HFFc6 (cell line): ENCODE measurements at regions not wholly inside any gene's neighbourhood (a gene's known extent, or its start where the extent isn't known, plus 50 kb on each side); places are given as distances from the start of the nearest gene placed in this dataset.

Experiments used
- DNase-seq: peaks from one replicate; pipeline ENCODE4 v3.0.0-alpha.2; 2018
- H3K27ac Mint-ChIP-seq: 2 replicates; pipeline ENCODE4 v1.8.0; 2020; ENCODE audit warnings: mild to moderate bottlenecking, mixed read lengths
- H3K27me3 Mint-ChIP-seq: 2 replicates; pipeline ENCODE4 v1.8.0; 2021; ENCODE audit warnings: mild to moderate bottlenecking, moderate library complexity, mixed read lengths; ENCODE audit not compliant: insufficient read depth
- H3K36me3 Mint-ChIP-seq: 2 replicates; pipeline ENCODE4 v1.8.0; 2021; ENCODE audit warnings: low read depth, mixed read lengths
- H3K4me1 Mint-ChIP-seq: 2 replicates; pipeline ENCODE4 v1.8.0; 2020; ENCODE audit warnings: low read depth, mixed read lengths
- H3K4me3 Mint-ChIP-seq: 2 replicates; pipeline ENCODE4 v1.8.0; 2020; ENCODE audit warnings: mild to moderate bottlenecking, moderate library complexity, mixed read lengths
- H3K9me3 Mint-ChIP-seq: 2 replicates; pipeline ENCODE4 v1.8.0; 2020; ENCODE audit warnings: mild to moderate bottlenecking, mixed read lengths
- TF ChIP-seq, protein P1 (sequence below): fragments of 200-600 bp; sonication (generic); IDR thresholded peaks from 2 replicates; pipeline ENCODE4 v1.5.0; 2021; ENCODE audit warnings: antibody characterized with exemption, mild to moderate bottlenecking

DNA sequence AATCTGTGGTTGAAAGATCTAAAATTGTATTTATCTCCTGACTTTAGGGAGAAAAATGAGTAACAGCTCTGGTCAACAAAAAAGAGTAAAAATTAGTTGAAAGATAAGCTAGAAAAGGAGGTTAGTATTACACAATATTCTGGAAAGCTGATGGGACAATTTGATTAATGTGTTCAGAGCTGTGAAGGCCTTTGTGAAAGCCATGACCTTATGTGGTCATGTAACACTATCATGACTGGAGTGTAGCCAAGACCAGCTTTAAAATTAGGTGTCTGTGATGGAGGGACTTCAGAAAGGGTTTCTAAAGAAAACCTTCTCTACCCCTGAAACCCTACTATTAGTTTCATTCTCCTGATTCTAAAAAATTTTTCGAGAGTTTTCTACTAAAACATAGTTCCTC lies 127.2 kb downstream of the NFKBIZ start:
- Mint-ChIP-seq H3K36me3 (no peaks in the 10 kb centered on the region), H3K27ac (no peak overlapping the region), H3K4me3 (no peak overlapping the region), H3K27me3 (no peaks in the 10 kb centered on the region; the same call in 1 of the 2 replicates), H3K4me1 (peaks cover 9% of the 10 kb centered on the region), H3K9me3 (no peaks in the 10 kb centered on the region)
- TF ChIP-seq, protein P1, sequence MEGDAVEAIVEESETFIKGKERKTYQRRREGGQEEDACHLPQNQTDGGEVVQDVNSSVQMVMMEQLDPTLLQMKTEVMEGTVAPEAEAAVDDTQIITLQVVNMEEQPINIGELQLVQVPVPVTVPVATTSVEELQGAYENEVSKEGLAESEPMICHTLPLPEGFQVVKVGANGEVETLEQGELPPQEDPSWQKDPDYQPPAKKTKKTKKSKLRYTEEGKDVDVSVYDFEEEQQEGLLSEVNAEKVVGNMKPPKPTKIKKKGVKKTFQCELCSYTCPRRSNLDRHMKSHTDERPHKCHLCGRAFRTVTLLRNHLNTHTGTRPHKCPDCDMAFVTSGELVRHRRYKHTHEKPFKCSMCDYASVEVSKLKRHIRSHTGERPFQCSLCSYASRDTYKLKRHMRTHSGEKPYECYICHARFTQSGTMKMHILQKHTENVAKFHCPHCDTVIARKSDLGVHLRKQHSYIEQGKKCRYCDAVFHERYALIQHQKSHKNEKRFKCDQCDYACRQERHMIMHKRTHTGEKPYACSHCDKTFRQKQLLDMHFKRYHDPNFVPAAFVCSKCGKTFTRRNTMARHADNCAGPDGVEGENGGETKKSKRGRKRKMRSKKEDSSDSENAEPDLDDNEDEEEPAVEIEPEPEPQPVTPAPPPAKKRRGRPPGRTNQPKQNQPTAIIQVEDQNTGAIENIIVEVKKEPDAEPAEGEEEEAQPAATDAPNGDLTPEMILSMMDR: no peak
- no peak for DNase-seq

DNA sequence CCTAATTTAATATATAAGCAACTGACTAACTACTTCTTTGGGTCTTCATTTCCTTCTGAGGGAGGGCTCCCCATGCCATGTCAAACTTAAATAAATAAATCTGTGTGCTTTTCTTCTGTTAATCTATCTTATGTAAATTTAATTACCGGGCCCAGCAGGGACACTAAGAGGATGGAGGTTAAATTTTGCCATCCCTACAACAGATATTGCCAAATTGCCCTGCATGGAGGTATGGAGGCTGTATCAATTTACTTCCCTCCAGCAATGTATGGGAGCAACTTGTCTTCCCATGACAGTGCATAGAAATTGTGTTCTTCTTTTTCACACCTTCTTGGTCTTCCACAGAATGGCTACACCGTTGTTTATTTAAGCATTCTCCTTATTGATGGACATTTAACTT lies 129.0 kb downstream of the NFKBIZ start:
- no peak overlapping the region for H3K4me3 Mint-ChIP-seq
- H3K27me3 Mint-ChIP-seq: no peaks in the 10 kb centered on the region; the same call in 1 of the 2 replicates
- no peaks in the 10 kb centered on the region for H3K9me3 Mint-ChIP-seq
- peaks cover 6% of the 10 kb centered on the region for H3K4me1 Mint-ChIP-seq
- no peak overlapping the region for H3K27ac Mint-ChIP-seq
- TF ChIP-seq, protein P1: no peak
- DNase-seq: no peak
- no peaks in the 10 kb centered on the region for H3K36me3 Mint-ChIP-seq

DNA sequence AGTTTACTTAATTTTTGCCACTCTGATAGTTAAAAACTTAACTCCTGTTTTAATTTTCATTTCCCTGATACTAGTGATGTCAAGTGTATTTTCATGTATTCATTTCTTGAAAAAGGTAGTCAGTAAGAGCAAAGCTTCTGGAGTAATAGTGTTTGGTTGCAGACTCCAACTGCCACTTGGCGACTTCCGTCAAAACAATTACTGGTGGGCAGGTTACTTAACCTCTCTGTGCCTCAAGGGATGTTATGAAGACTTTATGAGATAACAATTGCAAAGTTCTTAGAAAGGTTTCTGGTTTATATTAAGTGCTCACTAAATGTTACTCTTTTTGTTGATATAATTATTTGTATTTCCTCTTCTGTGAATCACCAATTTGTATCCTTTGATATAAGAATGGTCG lies 129.7 kb downstream of the NFKBIZ start:
- H3K27ac Mint-ChIP-seq: no peak overlapping the region
- TF ChIP-seq, protein P1: no peak
- H3K27me3 Mint-ChIP-seq: no peaks in the 10 kb centered on the region; the same call in 1 of the 2 replicates
- no peaks in the 10 kb centered on the region for H3K9me3 Mint-ChIP-seq
- no peak overlapping the region for H3K4me3 Mint-ChIP-seq
- H3K36me3 Mint-ChIP-seq: no peaks in the 10 kb centered on the region
- no peak for DNase-seq
- peaks cover 6% of the 10 kb centered on the region for H3K4me1 Mint-ChIP-seq

DNA sequence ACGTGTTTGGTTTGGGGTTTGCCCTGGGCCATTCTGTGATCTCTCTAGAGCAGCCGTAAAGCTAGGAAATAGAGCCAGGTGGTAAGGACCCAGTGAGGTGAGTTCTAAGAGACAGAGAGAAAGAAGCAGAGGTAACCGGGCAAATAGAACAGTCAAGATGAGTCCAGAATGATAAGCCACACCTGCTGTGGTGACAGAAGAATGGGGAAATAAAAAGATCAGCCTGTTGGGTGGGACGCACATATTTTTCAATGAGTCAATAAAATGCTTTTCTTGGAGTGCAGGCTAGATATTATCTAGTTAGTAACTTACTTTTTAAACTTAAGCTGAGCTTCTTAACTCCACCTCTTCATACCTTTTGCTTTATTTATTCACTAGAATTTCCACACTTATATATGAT lies 135.0 kb downstream of the NFKBIZ start:
- Mint-ChIP-seq H3K9me3 (no peaks in the 10 kb centered on the region), H3K27me3 (no peaks in the 10 kb centered on the region; the same call in 1 of the 2 replicates), H3K36me3 (no peaks in the 10 kb centered on the region), H3K4me1 (peaks cover 15% of the 10 kb centered on the region), H3K27ac (no peak overlapping the region), H3K4me3 (no peak overlapping the region)
- TF ChIP-seq, protein P1: no peak
- no peak for DNase-seq

- TF ChIP-seq, protein P1: no peak
- Mint-ChIP-seq H3K4me3 (no peak overlapping the region), H3K27ac (no peak overlapping the region), H3K36me3 (no peaks in the 10 kb centered on the region), H3K27me3 (no peaks in the 10 kb centered on the region), H3K9me3 (no peaks in the 10 kb centered on the region), H3K4me1 (peaks cover 22% of the 10 kb centered on the region)
- DNase-seq: no peak
Observed at GRCh38 chr3:101988596-101988995, 139.3 kb downstream of the NFKBIZ start.
